ENCODE measurements at regions not wholly inside any gene's neighbourhood (a gene's known extent, or its start where the extent isn't known, plus 50 kb on each side); places are given as distances from the start of the nearest gene placed in this dataset.

DNA sequence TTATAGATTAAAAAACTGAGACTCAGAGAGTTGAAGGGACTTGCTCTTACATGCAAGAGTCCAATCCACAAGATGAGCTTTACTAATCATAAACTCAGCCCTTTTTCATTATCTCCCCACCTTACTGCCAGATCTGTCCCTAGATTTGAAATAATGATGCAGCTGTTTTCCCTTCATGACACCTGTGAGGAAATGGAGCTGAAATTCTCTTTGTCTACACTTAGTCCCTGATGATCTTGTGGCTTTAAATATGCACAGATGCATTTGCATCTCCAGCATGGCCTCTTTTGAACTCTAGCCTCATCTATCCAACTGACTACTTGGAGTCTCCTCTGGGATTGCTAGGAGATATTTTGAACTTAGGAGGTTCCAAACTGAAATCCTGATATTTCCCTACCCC is 188.9 kb upstream of the AFF2 start:
- no peak for TF ChIP-seq CTCF (IDR thresholded peaks at IDR 0.05; ENCODE audit: low read depth, low read length)
- TF ChIP-seq EZH2phosphoT487 (IDR thresholded peaks at IDR 0.05; ENCODE audit: low read depth), result no peak
- H3K9ac ChIP-seq (ENCODE audit: low read length), result no peak overlapping the region
- H2AFZ ChIP-seq (ENCODE audit: low read depth, low read length), result no peak overlapping the region
- no peak overlapping the region for H3K4me3 ChIP-seq (ENCODE audit: low read length)
- no peaks in the 10 kb centered on the region for H3K79me2 ChIP-seq (ENCODE audit: low read length)
- H3K27me3 ChIP-seq (ENCODE audit: low read depth, low read length), result no peaks in the 10 kb centered on the region
- H3K4me2 ChIP-seq (ENCODE audit: low read length), result no peak overlapping the region
- H3K4me1 ChIP-seq (ENCODE audit: low read length), result peaks cover 13% of the 10 kb centered on the region
- H3K36me3 ChIP-seq (replicated peaks; ENCODE audit: low read depth, low read length), result no peaks in the 10 kb centered on the region
- H4K20me1 ChIP-seq (ENCODE audit: insufficient read depth, low read length), result no peaks in the 10 kb centered on the region
- no peaks in the 10 kb centered on the region for H3K9me3 ChIP-seq (ENCODE audit: insufficient read depth, low read length)
- H3K27ac ChIP-seq (ENCODE audit: low read length), result no peak overlapping the region

DNA sequence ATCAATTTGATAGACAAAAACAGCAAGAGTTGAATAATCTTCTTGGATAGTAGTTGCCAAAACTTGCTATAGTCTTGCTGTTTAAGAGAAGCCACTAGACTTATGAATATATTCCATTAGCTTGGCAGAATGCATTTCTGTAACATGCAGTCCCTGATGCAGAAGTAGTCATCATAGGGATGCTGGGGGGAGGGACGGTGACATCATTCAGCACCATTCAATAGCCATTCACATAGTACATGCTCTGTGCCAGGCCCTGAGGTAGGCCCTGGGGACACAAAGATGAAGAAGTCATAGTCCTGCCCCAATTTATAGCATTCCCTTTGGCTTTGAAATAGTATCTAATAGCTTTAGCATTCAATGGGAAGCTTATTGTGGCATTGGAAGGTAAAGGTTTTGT is 185.5 kb upstream of the AFF2 start:
- H3K4me3 ChIP-seq (ENCODE audit: low read length), result no peak overlapping the region
- H3K27ac ChIP-seq (ENCODE audit: low read length), result no peak overlapping the region
- H3K9ac ChIP-seq (ENCODE audit: low read length), result no peak overlapping the region
- H3K4me2 ChIP-seq (ENCODE audit: low read length), result no peak overlapping the region
- no peak for TF ChIP-seq EZH2phosphoT487 (IDR thresholded peaks at IDR 0.05; ENCODE audit: low read depth)
- no peak for TF ChIP-seq CTCF (IDR thresholded peaks at IDR 0.05; ENCODE audit: low read depth, low read length)
- no peaks in the 10 kb centered on the region for H3K9me3 ChIP-seq (ENCODE audit: insufficient read depth, low read length)
- H3K4me1 ChIP-seq (ENCODE audit: low read length), result peaks cover 13% of the 10 kb centered on the region
- no peaks in the 10 kb centered on the region for H3K79me2 ChIP-seq (ENCODE audit: low read length)
- no peak overlapping the region for H2AFZ ChIP-seq (ENCODE audit: low read depth, low read length)
- H4K20me1 ChIP-seq (ENCODE audit: insufficient read depth, low read length), result no peaks in the 10 kb centered on the region
- no peaks in the 10 kb centered on the region for H3K36me3 ChIP-seq (replicated peaks; ENCODE audit: low read depth, low read length)
- no peaks in the 10 kb centered on the region for H3K27me3 ChIP-seq (ENCODE audit: low read depth, low read length)

- Histone ChIP-seq H3K27me3 (ENCODE audit: low read depth, low read length) (no peaks in the 10 kb centered on the region), H2AFZ (ENCODE audit: low read depth, low read length) (no peak overlapping the region), H3K9me3 (ENCODE audit: insufficient read depth, low read length) (no peaks in the 10 kb centered on the region), H3K27ac (ENCODE audit: low read length) (no peak overlapping the region), H3K79me2 (ENCODE audit: low read length) (no peaks in the 10 kb centered on the region), H4K20me1 (ENCODE audit: insufficient read depth, low read length) (no peaks in the 10 kb centered on the region), H3K9ac (ENCODE audit: low read length) (no peak overlapping the region), H3K4me2 (ENCODE audit: low read length) (no peak overlapping the region), H3K4me3 (ENCODE audit: low read length) (no peak overlapping the region), H3K4me1 (ENCODE audit: low read length) (no peaks in the 10 kb centered on the region), H3K36me3 (replicated peaks; ENCODE audit: low read depth, low read length) (no peaks in the 10 kb centered on the region)
- TF ChIP-seq CTCF (IDR thresholded peaks at IDR 0.05; ENCODE audit: low read depth, low read length) (no peak), EZH2phosphoT487 (IDR thresholded peaks at IDR 0.05; ENCODE audit: low read depth) (no peak)
These were observed 184.0 kb upstream of the AFF2 start for GRCh38 chrX:148316446-148316845.

- H3K9me3 ChIP-seq (ENCODE audit: insufficient read depth, low read length), result no peaks in the 10 kb centered on the region
- H3K79me2 ChIP-seq (ENCODE audit: low read length), result no peaks in the 10 kb centered on the region
- no peak overlapping the region for H3K27ac ChIP-seq (ENCODE audit: low read length)
- H4K20me1 ChIP-seq (ENCODE audit: insufficient read depth, low read length), result no peaks in the 10 kb centered on the region
- H3K4me3 ChIP-seq (ENCODE audit: low read length), result no peak overlapping the region
- no peaks in the 10 kb centered on the region for H3K4me1 ChIP-seq (ENCODE audit: low read length)
- H3K4me2 ChIP-seq (ENCODE audit: low read length), result no peak overlapping the region
- H3K9ac ChIP-seq (ENCODE audit: low read length), result no peak overlapping the region
- no peaks in the 10 kb centered on the region for H3K36me3 ChIP-seq (replicated peaks; ENCODE audit: low read depth, low read length)
- H2AFZ ChIP-seq (ENCODE audit: low read depth, low read length), result no peak overlapping the region
- no peaks in the 10 kb centered on the region for H3K27me3 ChIP-seq (ENCODE audit: low read depth, low read length)
- TF ChIP-seq CTCF (IDR thresholded peaks at IDR 0.05; ENCODE audit: low read depth, low read length) (no peak), EZH2phosphoT487 (IDR thresholded peaks at IDR 0.05; ENCODE audit: low read depth) (no peak)
These were observed 177.5 kb upstream of the AFF2 start for GRCh38 chrX:148322906-148323305.
